ENCODE measurements at regions not wholly inside any gene's neighbourhood (a gene's known extent, or its start where the extent isn't known, plus 50 kb on each side); places are given as distances from the start of the nearest gene placed in this dataset.

- FAIRE-seq, result no peak
- DNase-seq (ENCODE audit: insufficient read length, low spot score), result no peak
These were observed 76.6 kb upstream of the LMO1 start for GRCh38 chr11:8340296-8340695.

GRCh38 chr11:8339592-8340022 lies 75.9 kb upstream of the LMO1 start:
- DNase-seq (ENCODE audit: insufficient read length, low spot score) (no peak), FAIRE-seq (no peak)

GRCh38 chr11:8338138-8338537 lies 74.5 kb upstream of the LMO1 start:
- FAIRE-seq, result no peak
- DNase-seq (ENCODE audit: insufficient read length, low spot score), result peak; percentile 65

- FAIRE-seq, result no peak
- no peak for DNase-seq (ENCODE audit: insufficient read length, low spot score)
These were observed 73.6 kb upstream of the LMO1 start for GRCh38 chr11:8337130-8337795.

- DNase-seq (ENCODE audit: insufficient read length, low spot score) (no peak), FAIRE-seq (no peak)
These were observed 72.9 kb upstream of the LMO1 start for GRCh38 chr11:8336356-8337129.

- FAIRE-seq (no peak), DNase-seq (ENCODE audit: insufficient read length, low spot score) (no peak)
These were observed 72.0 kb upstream of the LMO1 start for GRCh38 chr11:8335683-8336082.

- DNase-seq (ENCODE audit: insufficient read length, low spot score), result no peak
- FAIRE-seq, result no peak
These were observed 71.5 kb upstream of the LMO1 start for GRCh38 chr11:8335186-8335585.

- FAIRE-seq, result no peak
- peak; percentile 69 for DNase-seq (ENCODE audit: insufficient read length, low spot score)
These were observed 70.2 kb upstream of the LMO1 start for GRCh38 chr11:8333811-8334401.

- DNase-seq (ENCODE audit: insufficient read length, low spot score) (no peak), FAIRE-seq (no peak)
These were observed 69.7 kb upstream of the LMO1 start for GRCh38 chr11:8333376-8333775.

GRCh38 chr11:8332891-8333290 lies 69.2 kb upstream of the LMO1 start:
- no peak for FAIRE-seq

GRCh38 chr11:8332196-8332595 lies 68.5 kb upstream of the LMO1 start:
- DNase-seq (ENCODE audit: insufficient read length, low spot score), result no peak
- FAIRE-seq, result no peak

More at GRCh38 chr11:8332891-8333290, 69.2 kb upstream of the LMO1 start:
- DNase-seq (ENCODE audit: insufficient read length, low spot score), result no peak

GRCh38 chr11:8331767-8332166 lies 68.1 kb upstream of the LMO1 start:
- no peak for DNase-seq (ENCODE audit: insufficient read length, low spot score)
- FAIRE-seq, result no peak

- FAIRE-seq (no peak), DNase-seq (ENCODE audit: insufficient read length, low spot score) (no peak)
These were observed 67.2 kb upstream of the LMO1 start for GRCh38 chr11:8330896-8331295.

GRCh38 chr11:8330404-8330803 lies 66.7 kb upstream of the LMO1 start:
- FAIRE-seq (no peak), DNase-seq (ENCODE audit: insufficient read length, low spot score) (no peak)

GRCh38 chr11:8329847-8330361 lies 66.2 kb upstream of the LMO1 start:
- DNase-seq (ENCODE audit: insufficient read length, low spot score), result no peak
- FAIRE-seq, result no peak

GRCh38 chr11:8329336-8329735 lies 65.7 kb upstream of the LMO1 start:
- no peak for FAIRE-seq
- DNase-seq (ENCODE audit: insufficient read length, low spot score), result no peak

GRCh38 chr11:8328848-8329330 lies 65.2 kb upstream of the LMO1 start:
- DNase-seq (ENCODE audit: insufficient read length, low spot score) (peak; percentile 93), FAIRE-seq (peak; percentile 77)

- FAIRE-seq, result no peak
These were observed 64.6 kb upstream of the LMO1 start for GRCh38 chr11:8328231-8328794.

GRCh38 chr11:8327761-8328192 lies 64.1 kb upstream of the LMO1 start:
- DNase-seq (ENCODE audit: insufficient read length, low spot score), result no peak
- no peak for FAIRE-seq

More at GRCh38 chr11:8328231-8328794, 64.6 kb upstream of the LMO1 start:
- DNase-seq (ENCODE audit: insufficient read length, low spot score), result no peak

- DNase-seq (ENCODE audit: insufficient read length, low spot score), result no peak
- FAIRE-seq, result no peak
These were observed 62.7 kb upstream of the LMO1 start for GRCh38 chr11:8326337-8326736.

Data from HTR-8/SVneo (cell line).